Kidney tubule cell (primary cell): ENCODE measurements at regions not wholly inside any gene's neighbourhood (a gene's known extent, or its start where the extent isn't known, plus 50 kb on each side); places are given as distances from the start of the nearest gene placed in this dataset.
"Not testable (repeated sequence)": the region's sequence is repeated elsewhere in the genome, so short reads cannot be mapped to it uniquely, and the experiment has no call there.

Experiments
- DNase-seq: peaks from one replicate; pipeline ENCODE4 v3.0.0-alpha.2; 2018; ENCODE audit warnings: low spot score

DNA sequence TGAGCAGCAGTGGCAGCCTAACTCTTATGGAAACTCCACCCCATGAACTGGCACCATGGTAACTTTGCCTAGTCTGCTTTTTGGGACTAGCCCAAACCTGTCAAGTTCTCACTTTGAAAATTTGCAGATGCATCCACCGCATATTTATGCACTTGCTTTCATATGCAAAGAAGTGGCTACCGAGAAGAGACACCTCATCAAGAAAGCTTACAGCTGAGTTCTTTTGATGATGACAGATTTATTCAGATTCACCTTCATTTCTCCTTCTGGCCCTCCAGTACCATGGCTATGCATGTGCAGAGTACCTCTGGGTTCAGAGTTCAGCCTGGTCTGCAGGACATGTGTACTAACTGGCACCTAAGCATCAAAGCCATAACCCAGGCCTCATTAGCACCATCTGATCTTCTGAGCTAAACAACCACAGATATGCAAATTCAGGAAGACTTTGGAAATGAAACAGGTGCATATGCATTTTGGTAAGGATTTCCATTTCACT lies 154.3 kb upstream of the TENT5A start:
- DNase-seq, result no peak

DNA sequence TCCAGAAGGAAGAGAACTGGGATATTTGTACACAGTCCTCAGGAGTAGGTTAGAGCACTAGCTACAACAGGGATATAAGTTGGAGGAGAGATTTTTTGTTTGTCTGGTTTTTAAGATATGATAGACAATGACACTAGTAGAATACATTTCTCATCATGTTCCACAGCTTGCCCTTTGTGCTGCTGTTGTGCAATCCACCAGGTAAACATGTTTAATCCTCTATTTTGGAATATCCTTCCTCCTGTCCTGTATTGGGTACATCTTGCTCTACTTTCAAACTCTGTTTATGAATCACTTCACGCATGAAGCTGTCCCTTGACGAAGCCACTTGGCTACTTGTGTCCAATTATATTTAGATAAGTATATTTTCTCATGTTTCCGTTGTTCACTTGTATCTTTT lies 153.6 kb upstream of the TENT5A start:
- DNase-seq, result no peak

DNA sequence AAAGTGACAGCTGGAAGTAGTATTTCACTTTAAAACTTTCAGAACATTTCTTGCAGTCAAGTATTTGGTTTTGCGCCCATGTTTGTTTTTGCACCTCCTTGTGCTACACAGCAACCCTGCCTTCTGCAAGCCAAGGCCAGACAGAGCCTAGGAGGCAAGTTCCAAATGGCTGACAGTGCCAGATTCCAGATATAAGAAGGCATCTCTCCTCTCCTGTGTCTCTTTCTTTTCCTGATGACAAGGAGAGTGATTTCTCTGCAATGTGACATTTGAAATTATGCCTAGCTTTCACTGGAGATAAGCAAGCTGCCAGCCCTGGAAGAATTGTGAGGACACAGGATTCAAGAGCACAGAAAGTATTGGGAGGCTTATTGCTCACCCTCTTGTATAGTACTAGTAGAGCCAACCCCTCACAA lies 149.1 kb upstream of the TENT5A start:
- DNase-seq, result no peak

DNA sequence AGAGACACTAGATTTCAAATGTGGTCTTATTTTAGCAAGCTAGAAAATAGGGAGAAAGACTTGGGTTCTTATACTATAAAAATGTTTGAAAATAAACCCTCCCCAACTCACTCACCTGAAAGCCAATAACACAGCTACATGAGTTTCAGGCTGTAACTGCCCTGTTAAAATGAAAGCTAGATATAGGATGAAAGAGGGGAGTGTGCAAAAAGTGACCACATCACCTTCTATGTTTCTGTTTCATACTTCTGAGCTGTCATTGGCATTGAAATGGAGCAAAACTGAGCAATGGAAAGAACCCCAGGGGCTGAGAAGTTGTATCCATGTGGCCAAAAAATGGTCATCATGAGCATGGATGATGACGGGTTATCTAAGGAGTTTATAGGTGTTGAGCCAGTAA lies 148.1 kb upstream of the TENT5A start:
- no peak for DNase-seq

DNA sequence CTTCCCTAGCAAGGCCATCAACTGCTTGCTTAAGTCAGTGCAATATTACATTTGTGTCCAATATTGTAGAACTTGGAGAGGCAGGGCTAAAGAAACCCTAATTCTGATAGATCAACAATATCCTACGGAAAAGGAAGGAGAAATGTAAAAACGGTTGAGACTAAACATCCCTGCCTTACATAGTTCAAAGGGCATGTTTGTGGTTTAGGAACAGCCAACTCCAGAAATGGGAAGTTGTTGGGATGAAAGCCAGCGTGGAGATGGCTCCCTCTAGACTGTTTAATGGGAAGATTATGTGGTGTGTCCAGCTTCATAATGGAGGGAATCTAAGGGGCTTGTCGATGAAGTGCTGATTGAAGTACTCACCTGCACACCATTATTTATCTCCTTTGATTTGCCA lies 145.3 kb upstream of the TENT5A start:
- DNase-seq, result no peak

DNA sequence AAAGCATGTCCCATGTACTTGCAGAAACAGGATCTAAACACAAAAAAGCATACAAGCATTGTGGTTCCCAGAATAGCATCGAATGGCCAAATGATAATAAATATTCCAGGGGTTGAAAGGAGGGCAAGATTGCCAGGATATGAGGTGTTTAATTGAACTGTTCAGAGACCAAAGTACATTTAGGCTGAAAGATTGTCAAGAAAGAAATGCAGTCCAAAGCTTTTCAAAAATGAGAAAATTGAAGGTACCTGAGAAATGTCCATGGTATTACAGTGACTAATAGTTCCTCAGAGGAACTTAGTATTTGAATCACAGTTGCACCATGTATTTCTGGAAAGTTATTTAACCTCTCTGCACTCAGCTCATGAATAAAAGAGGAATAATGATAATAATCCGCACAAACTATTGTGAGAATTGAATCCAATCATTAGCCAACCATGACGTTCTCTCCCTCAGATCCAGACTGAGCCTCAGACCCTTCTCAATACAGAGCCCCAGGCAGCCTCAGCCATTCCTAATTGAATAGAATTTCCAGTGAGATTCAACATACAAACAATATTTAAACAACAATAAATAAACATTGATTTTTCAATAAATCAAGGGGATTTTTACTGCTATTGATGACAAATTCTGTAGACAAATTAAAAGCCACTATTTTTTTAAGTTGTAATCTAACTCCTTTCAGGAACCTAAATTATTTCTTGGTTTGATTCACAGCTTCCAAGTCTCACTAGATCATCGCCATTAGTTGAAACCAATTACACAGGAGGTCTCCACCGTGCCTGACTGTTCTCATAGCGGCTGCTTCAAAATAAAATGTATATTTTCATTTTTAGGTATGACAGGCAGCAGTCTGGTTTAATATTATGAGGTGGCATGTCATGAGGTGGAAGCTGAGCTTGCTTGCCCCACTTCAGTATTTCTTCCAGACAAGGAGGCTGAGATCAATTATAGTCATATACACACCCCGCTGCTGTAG lies 144.3 kb upstream of the TENT5A start:
- no peak for DNase-seq

DNA sequence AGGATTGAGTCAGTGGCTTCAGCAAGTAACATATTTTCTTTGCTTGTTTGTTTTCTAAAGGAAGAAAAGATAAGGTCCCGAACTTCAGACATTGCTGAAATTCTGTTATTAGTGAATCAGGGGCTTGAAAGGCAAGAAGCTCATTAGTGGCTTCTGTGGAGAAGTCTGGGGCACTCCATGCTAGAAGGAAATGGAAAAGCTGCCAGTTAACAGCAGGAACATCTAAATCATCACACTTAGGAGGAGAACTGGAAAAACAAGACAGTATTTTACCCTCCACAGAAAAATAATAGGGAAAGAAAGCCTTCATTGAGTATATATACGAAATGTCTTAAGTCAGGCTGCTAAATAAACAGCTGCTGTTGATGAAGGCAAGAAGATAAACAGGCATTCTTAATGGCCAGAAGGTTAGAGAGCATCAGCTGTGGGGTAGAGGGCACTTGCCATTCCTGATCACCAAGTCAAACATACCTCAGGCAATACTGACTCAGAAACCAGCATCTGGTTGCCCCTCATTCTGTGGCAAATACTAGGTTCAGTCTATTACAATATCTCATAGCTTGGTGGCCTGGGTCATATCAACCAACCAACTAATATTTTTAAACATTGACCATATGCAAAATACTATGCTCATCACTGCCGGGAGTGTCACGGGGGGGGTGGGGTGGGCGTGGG lies 143.2 kb upstream of the TENT5A start:
- DNase-seq, result peak; percentile 44

DNA sequence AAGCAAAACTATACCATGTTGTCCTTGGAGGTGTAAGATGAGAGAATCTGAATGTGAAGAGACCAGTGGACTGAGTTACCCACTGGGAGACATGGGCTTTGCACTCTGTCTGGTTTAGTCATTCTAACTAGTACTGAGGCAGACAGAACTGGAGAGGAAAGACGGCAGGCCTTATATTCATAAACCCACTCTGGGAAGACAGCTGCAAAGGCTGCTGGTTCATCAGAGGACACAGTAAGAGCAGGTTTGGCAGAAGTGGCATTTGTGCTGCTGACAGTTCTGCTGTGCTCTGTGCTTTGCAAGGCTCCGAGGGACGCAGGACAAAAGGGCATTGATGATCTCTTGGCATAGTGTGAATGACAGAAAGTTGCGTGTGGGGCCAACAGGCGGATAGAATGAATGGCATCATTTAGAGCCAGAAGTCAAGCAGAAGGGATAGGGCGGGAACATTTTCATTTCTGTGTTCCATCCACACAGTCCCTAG lies 142.3 kb upstream of the TENT5A start:
- no peak for DNase-seq

DNA sequence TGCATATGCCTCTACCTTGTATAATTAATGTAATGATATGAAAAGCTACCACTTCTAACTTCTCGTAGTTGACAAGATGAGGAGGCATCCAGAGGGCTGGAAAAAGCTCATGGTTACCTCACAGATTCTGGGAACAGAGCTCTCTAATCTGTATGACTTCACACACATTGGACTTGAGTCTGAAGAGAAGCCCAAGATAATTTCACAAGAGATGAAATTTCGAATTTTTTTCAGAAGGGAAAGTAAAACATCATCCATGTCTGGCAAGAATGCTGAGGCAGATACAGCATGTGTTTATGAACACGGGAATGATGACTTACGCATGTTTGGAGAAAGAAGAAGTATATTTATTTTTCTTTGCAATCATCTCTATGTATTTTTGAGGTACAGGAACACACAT lies 141.8 kb upstream of the TENT5A start:
- DNase-seq, result no peak

DNA sequence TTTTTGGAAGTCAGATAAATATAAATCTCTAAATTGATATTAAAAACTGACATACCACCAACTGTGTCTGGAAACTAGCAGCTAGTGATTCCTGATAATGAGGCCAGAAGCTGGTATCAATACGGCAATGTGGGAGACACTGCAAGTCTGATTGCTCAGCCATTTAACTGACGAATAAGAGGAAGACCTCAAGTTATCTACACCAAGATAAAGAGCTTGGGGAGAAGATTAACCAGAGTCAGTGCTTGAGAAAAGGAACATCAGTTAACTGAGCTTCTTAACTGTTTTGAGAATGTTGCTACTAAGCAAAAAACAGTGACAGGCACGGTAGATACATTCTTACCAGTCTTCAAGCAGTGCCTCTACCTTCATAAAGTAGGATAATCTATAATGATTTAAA lies 140.4 kb upstream of the TENT5A start:
- no peak for DNase-seq

DNA sequence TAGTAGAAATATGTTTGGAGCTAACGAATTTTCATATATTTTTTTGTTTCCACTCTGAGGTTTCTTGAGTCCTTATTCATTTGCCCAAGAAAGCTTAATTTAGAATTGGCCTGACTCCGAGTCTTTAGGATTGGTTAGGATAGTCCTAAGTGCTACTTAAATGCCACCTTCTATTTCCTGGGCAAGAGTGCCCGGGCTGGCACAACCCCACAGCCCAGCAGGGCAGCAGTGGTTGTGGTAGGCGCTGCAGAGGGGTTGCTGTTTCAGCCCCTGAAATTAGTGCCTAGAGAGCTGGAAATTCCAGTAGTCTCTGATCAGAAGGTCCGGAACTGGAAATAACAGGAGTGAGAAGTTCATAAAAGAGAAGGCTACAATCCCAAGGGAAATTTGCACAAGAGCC lies 139.4 kb upstream of the TENT5A start:
- no peak for DNase-seq

DNA sequence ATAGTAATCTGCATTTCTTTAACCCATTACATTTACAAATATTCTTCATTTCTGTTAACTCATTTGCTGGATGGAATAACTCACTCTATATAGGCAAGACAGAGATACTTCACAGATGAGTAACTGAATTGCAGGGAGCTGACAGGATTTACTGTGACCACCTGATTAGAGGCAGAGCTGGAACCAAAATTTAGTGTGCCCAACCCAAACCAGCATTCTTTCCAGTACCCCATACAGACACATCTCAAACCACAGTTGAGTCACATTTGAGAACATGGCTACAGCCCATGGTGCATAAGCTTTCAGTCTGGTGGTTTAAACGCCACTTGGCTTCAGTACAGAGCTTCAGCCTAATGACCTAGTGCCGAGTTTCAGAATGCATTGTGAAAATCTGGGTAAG lies 138.4 kb upstream of the TENT5A start:
- DNase-seq, result peak; percentile 30

DNA sequence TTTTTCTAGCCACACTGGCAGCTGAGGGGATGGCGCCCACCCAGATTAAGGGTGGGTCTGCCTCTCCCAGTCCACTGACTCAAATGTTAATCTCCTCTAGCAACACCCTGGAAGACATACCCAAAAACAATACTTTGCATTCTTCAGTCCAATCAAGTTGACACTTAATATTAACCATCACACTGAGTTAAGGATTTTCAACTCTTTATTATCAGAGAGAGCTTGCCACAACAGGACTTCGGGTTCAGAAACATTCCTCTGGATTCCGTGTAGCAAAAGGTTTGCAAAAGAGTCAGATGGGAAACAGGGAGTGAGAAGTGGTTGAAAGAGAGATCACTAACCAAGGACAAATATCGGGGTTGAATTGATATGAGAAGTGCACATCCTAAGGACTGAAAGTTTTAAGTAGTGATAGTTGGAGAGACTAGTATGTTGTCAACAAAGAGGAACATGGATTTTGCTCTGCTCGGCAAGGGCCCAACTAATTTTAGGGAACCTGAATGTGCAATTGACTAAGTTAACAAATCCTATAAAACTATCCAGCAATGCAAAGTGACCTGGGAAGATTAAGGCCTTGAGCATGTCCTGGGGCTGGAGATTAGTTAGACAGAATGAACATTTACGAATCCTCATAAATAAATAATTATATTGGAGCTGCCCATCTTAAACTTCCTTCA lies 137.0 kb upstream of the TENT5A start:
- DNase-seq, result no peak

DNA sequence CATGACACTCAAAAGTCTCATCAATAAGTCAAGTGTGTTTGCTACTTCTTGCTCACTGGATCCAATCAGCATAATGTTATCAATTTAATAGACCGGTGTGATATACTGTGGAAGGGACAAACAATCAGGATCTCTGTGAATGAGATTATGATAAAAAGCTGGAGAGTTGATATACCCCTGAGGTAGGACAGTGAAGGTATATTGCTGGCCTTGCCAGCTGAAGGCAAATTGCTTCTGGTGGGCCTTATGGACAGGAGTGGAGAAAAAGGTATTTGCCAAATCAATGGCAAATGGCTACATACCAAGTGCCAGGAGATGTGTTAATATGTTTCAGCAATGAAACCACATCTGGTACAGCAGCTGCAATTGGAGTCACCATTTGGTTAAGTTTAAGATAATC lies 134.4 kb upstream of the TENT5A start:
- not testable (repeated sequence) for DNase-seq

DNA sequence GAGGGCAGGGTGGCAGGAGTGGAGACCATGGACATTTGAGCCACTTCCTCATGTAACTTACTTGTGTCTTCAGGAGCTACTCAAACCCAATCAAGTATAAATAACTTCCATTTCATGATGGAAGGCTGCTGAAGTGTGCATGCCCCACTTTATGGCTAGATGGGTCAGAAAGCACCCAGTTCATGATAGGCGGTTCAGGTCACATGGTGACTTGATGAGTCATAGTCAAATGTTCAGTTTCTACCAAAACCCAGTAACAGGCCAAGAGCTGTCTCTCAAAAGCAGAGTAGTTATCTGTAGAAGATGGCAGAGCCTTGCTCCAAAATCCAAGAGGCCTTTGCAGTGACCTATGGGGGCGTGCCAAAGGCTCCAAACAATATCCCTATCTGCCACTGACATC lies 133.7 kb upstream of the TENT5A start:
- no peak for DNase-seq

DNA sequence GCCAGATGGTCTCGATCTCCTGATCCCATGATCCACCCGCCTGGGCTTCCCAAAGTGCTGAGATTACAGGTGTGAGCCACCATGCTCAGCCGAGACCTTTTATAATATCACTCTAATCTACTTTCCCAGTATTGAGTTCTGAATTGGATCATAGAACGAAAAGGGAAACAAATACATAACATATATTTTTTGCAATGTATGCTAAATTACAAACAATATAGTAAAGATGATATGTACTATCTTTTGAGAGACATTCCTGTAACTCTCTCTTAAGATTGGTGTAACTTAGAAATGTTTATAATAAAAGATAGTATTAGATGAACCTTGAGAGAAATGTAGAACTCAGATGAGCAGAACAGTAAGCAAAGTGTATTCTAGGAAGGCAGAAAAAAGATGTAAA lies 129.2 kb upstream of the TENT5A start:
- DNase-seq, result no peak

DNA sequence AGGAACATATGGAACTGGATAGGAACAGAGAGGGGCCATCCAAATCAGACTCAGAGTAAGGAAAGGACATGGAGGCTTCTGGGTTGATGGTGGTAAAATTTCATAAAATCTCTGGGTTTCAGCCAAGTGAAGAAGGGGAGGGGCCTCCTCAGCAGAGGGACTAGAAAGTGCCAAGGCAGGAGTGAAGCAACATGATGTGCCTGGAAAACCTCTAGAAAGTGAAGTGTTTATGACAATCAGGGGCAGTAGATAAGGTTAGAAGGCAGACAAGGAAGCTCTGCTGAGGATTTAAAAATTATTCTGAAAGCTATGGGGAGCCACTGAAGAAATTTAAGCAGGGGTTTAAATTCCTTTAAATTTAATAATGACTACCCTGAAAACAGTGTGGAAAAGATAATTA lies 126.0 kb upstream of the TENT5A start:
- DNase-seq, result no peak

DNA sequence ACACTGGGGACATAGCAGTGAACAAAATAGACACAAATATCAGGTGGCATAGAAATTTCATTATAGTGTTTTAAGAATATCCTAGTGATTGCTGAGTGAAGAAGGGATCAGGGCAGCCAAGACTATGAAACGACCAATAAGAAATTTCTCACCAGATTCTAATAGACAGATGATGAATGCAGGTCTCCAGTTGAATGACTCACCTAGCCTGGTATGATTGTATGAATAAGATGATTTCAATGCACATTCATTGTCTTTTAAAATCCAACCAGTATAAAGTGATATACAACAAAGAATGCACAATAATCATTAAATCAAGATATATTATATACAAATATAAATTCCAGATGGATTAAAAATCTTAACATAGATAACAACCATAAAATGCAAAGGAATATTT lies 124.5 kb upstream of the TENT5A start:
- DNase-seq, result peak; percentile 44

DNA sequence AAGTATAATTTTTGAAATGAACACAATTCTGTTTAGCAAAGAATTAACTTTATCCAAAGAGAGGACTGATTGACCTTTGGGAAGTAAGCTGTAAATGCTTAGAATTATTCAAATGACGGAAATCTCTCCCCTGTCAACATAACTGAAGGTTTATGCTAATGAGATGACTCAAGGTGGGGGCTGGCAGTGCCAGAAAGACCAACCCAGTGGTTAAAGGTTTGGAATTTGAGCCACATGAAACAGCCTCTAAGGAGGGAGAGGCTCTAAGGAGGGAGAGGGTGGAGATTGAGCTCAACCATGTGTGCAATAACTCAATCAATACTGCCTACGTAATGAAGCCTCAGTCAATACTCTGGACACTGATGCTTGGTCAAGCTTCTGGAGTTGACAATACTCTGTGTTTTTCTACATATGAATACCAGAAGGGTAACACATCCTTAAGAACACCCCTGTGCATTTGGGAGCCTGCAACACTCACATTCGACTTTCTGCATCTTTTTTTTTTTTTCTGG lies 123.4 kb upstream of the TENT5A start:
- DNase-seq, result peak; percentile 59

DNA sequence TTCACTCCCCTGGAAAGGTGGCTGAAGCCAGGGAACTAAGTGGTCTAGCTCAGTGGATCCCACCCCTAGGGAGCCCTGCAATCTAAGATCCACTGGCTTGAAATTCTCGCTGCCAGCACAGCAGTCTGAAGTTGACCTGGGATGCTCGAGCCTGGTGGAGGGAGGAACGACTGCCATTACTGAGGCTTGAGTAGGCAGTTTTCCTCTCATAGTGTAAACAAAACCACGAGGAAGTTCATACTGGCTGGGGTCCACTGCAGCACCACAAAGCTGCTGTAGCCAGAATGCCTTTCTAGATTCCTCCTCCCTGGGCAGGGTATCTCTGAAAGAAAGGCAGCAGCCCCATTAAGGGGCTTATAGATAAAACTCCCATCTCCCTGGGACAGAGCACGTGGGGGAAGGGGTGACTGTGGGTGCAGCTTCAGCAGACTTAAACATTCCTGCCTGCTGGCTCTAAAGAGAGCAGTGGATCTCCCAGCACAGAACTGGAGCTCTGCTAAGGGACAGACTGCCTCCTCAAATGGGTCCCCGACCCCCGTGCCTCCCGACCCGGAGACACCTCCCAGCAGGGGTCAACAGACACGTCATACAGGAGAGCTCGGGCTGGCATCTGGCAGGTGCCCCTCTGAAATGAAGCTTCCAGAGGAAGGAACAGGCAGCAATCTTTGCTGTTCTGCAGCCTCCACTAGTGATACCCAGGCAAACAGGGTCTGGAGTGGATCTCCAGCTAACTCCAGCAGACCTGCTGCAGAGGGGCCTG lies 117.4 kb upstream of the TENT5A start:
- not testable (repeated sequence) for DNase-seq

DNA sequence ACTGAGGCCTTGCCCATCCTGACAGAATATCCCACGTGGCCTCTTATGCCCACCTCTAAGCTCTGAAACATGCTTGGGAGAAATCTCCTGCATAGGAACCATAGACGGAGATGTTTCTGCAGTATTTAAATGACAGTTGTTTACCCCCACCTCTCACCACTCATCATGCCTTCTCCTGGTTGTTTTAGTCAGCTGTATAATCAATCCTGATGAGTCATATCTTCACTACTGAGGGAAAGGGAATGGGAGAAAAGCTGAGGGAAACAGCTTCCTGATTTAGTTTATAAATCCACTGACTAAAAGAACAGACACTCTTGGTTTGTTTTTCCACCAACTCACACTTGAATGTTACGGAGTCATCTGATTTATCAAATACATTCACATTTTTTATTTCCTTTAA lies 113.2 kb upstream of the TENT5A start:
- peak; percentile 51 for DNase-seq

DNA sequence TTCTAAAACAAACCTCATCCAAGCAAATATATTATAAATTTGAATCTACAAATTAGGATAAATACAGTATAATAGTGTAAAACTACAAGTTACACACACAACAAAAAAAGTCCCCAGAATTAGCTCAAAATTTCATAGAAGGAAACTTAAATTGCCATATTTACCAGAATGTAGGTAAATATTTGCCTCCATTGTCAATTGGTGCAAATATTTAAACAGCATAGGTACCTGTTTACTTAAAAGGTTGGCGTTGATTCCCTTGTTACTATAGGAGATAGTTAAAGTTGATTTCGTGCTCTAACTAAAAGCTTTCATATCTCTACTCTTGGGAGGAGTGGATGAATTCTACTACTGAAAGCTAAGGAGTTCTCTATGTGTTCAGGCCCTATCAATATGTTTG lies 111.6 kb upstream of the TENT5A start:
- DNase-seq, result no peak
